Head of caudate nucleus (tissue), 42 donors: ENCODE measurements at regions not wholly inside any gene's neighbourhood (a gene's known extent, or its start where the extent isn't known, plus 50 kb on each side); places are given as distances from the start of the nearest gene placed in this dataset.

ENCODE experiments used
- DNase-seq, 42 donors: peaks; one replicate each; pipeline versions ENCODE4 v3.0.0 to v3.0.0-alpha.2; 2020 to 2021; ENCODE audit warnings: mixed read lengths in 7 of 42
- intact Hi-C: fragments of 100-400 bp; cut with DNase I; formaldehyde crosslinking; loops from one replicate; pipeline ENCODE4 v1.15.0; 2022

DNA sequence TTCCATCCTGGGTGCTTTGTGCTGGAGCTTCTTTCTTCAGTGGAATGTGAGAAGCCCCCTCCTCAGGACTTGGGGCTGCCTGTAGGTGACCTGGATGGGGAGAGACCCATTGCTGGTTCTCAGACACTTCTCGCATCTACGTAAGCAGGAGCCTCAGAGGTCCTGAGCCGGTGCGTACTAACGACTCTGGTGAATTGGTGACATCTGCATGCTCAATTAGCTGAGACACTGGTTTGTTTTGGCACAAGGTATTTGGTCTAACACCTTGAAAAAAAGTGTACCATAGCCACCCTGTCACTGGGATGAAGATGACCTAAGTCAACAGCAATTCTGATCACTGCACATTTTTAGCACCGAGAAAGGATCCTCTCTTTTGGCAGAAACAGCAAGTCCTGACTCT lies 57.7 kb downstream of the LRRC30 start:
- intact Hi-C loops: no loop called here
- DNase-seq: no peak

DNA sequence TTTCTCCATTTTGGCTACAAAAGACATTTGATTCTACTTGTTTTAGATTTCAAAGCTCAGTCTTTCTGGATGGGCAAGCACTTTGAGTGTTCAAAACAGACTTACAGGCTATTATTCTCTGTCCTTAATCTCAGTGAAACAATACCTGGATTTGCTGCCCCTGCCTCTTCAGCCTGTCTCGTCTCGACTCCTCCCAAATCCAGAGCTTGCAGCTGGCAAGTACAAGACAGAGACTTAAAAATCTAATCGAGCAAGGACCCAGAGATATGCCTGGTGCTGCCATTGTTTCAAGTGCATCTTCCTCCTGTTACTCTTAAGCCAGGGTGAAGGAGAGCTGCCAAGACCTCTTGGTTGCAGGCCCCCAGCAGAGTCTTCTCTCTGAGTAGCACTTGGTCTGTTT lies 59.2 kb downstream of the LRRC30 start:
- intact Hi-C loops: no loop called here
- no peak for DNase-seq

DNA sequence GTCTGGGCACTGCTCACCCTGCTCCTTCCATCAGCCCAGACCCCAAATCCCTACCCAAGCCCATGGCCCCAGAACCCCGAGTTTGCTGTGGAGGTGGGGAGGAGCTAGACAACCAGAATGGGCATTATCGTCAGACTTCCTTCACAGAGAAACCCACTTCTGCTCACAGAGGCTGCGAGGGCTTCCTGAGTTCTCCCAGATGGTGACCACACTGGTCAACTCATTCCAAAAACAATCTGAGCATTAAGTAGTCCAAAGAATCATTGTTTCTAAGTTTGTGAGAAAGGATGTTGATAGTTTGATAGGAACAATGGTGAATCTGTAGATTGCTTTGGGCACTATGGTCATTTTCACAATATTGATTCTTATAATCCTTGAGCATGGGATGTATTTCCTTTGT lies 60.2 kb downstream of the LRRC30 start:
- intact Hi-C loops: no loop called here

DNA sequence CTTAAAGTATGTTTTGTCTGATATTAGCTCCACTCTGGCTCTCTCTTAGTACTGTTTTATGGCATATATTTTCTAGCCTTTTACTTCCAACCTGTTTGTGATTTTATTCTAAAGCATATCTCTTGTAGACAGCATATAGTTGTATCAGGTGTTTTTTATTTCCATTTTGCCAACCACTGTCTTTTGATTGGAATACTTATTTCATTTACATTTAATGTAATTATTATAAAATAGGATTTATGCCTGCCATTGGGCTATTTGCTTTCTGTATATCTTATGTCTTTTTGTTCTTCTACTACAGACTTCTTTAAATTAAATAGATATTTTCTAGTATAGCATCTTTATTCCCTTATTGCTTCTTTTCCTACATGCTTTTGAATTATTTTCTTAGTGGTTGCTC lies 67.3 kb downstream of the LRRC30 start:
- no peak for DNase-seq
- intact Hi-C loops: no loop called here

More for the DNA sequence above, 60.2 kb downstream of the LRRC30 start:
- no peak for DNase-seq

DNA sequence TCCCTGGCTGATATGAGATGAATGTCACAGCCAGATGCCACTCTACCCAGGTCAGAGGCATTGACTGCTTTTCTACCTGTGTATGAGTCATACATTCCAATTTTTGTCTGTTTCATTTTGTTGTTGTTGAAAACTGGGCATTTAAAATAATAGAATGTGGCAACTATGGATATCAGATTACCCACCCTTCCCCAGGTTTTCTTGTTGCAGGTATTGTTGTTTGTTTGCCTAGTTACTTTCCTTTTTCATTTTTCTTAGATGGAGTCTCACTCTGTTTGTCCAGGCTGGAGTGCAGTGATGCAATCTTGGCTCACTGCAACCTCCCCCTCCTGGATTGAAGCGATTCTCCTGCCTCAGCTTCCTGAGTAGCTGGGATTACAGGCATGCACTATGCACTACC lies 70.2 kb downstream of the LRRC30 start:
- no peak for DNase-seq
- intact Hi-C loops: no loop called here

DNA sequence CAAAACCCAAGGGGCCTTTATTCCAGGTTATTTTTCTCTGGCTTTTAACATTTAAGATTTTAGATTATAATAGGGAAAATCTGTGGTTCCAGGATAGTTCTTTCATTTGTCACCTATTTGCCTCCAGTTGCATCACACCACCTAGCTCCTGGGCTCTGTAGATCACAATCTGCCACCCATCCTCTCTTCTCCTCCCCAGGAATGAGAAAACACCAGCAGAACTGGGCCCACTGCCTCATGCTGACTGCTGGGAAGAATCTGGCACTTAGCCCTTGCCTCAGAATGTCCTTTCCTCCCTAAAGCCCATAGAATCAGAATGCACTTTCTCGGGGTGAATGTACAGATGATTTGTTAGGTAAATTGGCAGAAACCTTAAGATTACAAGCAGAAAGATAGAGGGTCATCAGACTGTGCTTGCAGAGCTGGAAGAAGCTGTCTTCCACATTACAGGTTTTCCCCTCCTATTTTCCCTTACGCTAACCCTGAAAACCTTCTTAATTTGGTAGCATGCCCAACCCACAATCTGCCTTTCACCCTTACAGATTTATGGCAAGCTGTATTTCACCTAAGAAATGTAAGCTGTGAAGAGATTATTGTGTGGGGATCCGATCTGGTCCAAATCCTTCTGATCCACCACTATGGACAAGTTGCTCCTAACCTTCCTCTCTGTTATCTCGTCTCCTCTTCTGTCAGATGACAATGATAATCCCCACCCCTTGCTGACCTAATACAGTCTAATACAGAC lies 72.6 kb downstream of the LRRC30 start:
- intact Hi-C loops: no loop called here
- DNase-seq: no peak

DNA sequence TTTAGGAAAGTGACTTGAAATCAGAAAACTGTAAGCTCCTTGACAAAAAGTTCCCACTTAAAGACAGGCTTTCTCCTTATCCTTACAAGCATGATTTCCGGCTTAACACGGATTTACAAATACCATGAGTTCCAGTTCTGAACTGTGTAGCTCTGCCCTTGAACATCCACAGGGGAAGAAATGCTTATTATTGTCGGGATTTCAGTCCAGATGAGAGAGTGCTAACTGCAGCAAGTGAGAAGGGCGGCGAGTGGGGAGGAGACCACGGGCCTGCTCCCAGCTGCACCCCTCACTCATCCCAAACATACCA lies 73.1 kb downstream of the LRRC30 start:
- intact Hi-C loops: no loop called here
- no peak for DNase-seq

DNA sequence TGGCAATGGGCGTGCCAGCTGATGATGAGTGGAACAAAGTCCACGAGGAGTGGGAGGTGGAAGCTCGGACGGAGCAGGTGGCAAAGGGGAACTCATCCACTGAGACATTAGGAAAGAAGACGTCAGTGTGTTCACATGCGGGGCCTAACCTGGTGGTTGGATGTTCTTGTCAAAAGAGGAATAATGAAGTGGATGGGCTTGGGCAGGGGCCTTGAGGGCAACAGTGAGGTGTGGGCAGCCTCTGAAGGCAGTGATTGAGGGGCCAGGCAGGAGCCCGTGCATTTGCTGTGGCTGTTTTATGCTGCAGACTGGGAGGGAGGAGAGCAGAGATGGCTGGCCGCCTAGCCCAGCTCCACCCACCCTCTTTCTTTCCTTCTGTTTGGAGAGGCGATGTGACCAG lies 74.5 kb downstream of the LRRC30 start:
- DNase-seq: no peak
- intact Hi-C loops: no loop called here

DNA sequence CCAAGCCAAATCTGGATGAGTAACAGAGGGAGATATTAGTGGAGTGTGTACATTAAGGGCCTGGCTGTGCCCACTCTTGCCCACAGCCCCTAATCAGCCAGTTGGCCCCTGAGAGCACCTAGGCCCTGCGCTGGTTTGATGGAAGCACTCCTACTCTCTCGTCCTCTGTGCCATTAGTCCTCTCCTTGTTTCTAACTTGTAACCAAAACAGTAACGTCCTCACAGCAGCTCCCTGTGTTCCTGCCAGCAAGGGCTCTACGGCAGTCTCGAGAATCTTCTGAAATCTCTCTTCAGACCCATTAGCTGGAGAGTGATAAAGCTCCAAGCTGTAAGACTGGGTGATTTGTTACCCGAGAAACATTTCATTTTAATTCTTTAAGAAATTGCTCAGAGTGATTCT lies 76.1 kb downstream of the LRRC30 start:
- DNase-seq: peak in 1 of 42 donors; percentile 28
- intact Hi-C loops: no loop called here

DNA sequence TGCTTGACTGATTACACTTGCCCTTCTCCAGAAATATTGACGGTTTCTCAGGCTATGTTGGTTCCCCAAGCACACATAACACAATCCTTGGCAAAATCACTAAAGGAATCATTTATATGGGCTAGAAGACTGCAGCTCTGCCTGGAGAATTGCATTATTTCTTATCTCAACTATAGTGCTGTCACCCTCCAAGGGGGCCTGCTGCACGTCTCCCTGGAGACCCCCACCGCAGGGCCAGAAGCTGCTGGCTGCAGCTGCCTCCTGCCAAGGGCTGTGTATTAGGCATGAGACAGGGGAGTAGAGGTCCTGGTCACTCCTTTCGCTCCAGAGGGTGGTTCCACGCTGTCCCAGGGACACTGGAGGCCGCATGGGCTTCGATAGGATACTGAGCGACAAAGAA lies 76.6 kb downstream of the LRRC30 start:
- DNase-seq: no peak
- intact Hi-C loops: no loop called here

DNA sequence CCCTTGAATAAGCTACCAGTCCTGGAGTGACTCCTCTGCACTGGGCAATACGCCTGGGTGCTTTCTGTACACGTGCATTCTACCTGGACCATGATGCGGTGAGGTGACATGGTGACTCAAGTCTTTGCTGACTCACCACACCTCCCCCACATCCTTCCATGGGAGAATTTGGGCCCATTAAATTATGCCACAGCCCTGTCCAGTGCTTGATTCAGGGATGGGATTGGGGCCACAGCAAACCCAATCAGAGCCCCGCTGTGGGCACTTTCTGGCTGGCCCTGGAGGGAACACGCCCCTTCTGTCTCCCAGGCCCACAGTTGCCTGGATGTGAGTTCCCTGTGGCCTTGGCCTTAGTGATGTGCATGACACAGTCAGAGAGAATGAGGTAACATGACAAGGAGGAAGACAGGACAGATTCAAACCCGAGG lies 86.9 kb downstream of the LRRC30 start:
- intact Hi-C loops: no loop called here
- no peak for DNase-seq

DNA sequence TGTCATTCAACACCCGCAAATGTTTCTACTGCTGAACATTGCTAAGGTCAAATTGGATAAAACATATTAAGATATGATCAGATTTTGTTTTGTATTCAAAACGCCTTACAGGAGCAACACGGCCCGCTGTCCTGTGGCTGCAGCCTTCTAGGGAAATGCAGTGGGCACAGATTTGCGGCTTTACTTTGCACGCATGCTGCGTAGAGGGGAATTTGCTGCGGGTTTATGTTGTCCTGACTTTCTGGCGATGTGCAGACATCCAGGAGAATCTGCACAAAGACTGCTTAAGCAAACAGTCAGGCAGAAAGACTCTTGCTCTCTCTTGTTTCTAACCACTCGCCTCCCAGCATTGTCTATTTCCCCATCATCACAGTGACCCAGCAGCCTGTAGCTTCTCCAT lies 88.3 kb downstream of the LRRC30 start:
- no peak for DNase-seq
- intact Hi-C loops: no loop called here

DNA sequence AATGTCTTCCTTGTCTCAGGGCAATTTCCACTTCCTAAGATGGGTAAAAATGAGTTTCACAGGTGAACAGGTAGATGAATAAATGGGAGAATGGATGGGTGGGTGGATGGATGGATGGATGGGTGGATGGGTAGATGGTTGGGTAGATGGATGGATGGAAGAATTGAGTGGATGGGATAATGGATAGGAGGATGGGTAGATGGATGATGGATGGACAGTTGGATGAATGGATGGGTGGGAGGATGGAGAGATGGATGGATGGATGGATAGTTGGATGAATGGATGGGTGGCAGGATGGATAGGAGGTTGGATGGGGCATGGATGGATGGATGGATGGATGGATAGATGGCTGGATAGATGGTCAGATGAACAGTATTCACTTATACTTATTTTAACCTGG lies 90.9 kb downstream of the LRRC30 start:
- DNase-seq: no peak
- intact Hi-C loops: no loop called here

DNA sequence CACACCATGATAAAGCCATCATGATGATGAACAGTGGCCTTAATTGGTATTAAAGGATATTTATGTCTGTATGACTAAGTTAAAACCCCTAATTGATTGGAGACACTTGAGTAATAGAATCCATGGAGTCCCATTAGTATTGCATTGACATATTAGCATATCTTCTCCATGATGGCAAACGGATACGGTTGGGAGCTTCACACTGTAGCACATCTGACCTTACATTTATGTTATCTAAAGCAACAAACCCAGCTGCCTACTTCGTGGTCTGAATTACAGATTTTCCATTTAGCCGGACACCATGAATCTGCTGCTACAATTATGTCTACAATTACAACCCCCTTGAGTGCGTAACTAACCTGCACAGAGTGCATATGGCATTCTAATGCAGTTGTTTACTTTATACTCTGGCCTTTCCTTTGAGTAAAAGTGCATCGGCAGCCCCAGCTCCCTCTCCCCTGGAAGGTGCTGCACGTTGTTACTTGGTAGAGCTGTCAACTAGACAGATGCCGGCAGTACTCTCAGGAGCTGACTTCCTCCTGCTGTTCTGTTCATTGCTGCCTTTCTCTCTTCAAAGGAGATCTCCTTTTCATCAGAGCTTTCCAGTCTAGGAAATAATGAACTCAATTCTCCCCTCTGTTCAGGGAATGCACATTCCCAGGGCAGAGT lies 92.1 kb downstream of the LRRC30 start:
- DNase-seq: no peak
- intact Hi-C loops: no loop called here

DNA sequence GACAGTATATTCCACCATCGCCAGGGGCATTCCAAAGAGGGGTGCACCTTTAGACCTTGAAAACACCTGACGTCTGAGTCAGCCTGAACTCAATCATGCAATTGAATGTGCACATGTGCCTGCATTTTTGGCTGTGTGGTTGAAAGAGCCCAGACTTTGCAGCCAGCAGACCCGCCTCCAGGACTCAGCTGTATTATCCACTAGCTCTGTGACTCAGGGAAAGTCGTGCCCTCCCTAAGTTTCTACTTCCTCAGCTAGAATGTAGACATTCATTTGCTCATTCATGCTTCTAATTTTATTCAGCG lies 94.2 kb downstream of the LRRC30 start:
- no peak for DNase-seq
- intact Hi-C loops: no loop called here

DNA sequence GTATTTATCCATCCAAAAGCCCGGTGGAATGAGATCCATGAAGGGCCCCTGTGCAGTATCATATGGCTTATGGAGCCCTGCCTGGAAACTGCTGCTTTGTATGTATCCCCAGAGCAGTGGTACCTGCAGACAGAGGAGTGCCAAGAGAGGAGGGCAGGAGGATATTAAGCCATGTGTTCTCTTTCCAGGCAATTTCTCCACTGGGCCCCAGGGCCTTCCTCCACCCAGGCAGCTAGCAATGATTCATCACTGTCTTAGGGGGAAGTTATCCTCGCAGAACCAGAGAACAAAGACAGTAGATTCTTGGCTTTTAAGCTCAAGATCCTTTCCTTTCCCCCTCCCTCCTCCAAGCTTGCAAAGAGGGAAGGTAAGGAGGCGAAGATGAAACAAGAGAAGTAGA lies 98.1 kb downstream of the LRRC30 start:
- intact Hi-C loops: no loop called here
- no peak for DNase-seq

DNA sequence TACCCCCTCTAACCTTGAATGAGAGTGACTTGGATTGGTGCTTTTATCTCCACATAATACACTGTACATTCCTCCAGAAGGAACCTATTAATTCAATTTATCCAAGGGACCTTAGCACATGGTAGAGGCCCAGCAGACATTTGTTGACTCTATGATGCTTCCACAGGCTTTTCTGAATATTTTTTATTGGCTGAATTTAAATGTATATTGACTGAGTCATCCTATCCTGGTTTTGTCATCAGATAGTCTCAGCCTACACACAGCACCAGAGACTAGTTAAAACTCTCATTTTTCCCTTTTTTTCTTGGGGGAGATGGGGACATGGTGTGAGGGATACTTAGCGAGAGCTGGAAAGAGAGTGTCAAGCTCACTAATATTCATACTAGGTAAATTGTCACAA lies 101.6 kb downstream of the LRRC30 start:
- DNase-seq: no peak
- intact Hi-C loops: no loop called here

DNA sequence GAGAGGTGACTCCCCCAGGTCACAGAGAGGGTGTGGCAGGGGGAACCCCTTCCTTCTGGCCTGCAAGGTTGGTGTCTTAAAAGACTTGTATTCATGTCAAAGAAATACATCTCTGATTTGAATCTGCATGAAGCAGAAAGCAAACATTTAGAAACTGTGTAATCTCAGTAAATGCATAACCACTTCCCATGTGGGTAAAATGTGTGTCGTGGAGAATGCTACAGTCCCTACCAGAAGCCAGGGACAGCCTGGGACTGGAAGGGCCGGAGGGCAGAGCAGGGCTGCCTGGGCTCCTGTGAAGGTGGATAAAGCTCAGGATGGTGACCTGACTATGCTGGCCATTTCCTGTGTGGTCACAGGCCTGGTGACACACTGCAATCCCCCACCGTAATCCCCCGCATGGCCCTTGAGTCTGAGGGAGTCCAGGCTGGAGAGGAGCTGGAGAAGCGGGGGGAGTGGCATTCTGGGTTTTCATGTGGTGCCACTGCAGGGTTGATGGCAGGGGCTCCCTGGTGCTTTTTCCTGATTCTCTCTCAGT lies 102.2 kb downstream of the LRRC30 start:
- intact Hi-C loops: no loop called here
- no peak for DNase-seq

DNA sequence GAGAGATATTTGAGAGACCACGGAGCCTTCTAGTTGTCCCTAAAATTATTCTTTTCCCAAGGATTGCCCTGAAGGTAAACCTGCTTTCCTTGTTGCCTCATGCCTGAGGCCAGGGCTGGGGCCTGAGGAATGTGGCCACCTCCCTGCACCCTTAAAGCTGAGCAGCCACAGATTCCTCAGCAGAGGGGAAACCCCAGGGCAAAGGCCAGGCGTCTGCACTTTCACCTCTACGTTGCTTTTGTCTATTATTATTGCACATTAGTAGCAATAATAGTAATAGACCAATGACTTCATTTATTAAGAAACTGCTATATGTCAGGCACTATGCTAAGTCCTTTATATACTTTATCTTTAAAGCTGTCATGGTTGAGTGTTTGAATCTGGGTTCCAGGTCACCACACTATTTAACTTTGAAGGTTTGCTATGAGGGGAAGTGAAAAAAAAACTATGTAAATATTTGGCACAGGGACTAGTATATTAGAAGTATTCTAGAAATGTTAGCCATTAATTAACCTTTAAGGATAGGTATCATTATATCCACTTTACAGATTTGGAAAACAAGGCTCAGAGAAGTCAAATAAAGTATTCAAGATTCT lies 104.2 kb downstream of the LRRC30 start:
- DNase-seq: no peak
- intact Hi-C loops: no loop called here

DNA sequence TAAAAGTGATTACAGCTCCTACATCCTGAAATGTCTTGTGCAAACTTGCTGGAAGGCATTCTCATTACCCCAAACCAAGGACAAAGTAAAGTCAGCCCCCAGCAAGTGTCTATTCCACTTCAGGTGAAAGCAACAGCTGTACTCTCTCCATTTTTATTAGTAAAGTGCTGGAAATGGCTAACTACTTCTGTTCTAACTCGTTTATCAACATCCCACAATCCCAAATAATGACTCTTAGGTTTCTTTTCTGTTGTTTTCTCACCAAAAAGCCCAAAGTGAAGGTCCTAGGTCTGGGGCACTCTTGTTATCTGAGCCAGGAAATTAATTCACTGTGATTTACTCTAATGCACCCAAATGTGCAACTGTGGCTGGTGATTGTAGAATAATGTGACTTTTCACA lies 105.7 kb downstream of the LRRC30 start:
- DNase-seq: no peak

DNA sequence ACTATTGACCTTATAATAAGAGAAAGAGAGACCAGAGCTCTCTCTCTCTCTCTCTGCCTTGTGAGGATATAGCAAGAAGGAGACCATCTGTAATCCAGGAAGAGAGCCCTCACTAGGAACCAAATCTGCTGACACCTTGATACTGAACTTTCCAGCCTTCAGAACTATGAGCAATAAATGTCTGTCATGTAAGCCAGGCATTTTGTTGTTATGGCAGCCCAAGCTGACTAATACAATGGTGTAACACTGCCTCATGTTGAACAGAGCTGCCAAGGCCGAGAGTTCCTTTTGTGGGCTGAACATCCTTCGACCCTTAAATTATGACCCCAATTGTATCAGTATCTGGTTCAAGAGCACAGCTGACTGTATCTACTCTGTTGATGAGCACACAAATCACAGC lies 108.0 kb downstream of the LRRC30 start:
- no peak for DNase-seq

More for the DNA sequence above, 105.7 kb downstream of the LRRC30 start:
- intact Hi-C loops: no loop called here

More for the DNA sequence above, 108.0 kb downstream of the LRRC30 start:
- intact Hi-C loops: no loop called here
